IMR-90 (cell line): ENCODE measurements at regions not wholly inside any gene's neighbourhood (a gene's known extent, or its start where the extent isn't known, plus 50 kb on each side); places are given as distances from the start of the nearest gene placed in this dataset.

Experiments used
- ATAC-seq: fragments of 200-7000 bp; cut with Tn5 transposase; 2 replicates; pipeline ENCODE4 v1.9.1; 2020; ENCODE audit warnings: low read depth, mild to moderate bottlenecking, moderate library complexity
- BruUV-seq: library from RNA; stranded (reverse); fragments of 400-500 nt; replicated peaks from 2 replicates; lab custom pipeline; 2021; lab: Mats Ljungman, UMichigan
- CTCF ChIA-PET: fragments of 300-600 bp; formaldehyde crosslinking; extraction: SDS; loops from one replicate; lab custom pipeline; 2021; ENCODE audit warnings: antibody characterized with exemption; lab: Yijun Ruan, JAX
- POLR2A ChIA-PET: fragments of 300-600 bp; sonication (Branson Sonifier 250); formaldehyde crosslinking; loops from one replicate; lab custom pipeline; 2022; ENCODE audit warnings: antibody characterized with exemption; ENCODE audit not compliant: unreplicated experiment; lab: Charles Lee
- DNase-seq: peaks from one replicate; pipeline ENCODE4 v3.0.0; 2013
- H2AFZ ChIP-seq: replicated peaks from 2 replicates; pipeline ENCODE3; 2013; ENCODE audit warnings: low read length, mild to moderate bottlenecking; ENCODE audit not compliant: poor library complexity
- H2AK5ac ChIP-seq: 2 replicates; pipeline ENCODE4 v1.6.1; 2013; ENCODE audit warnings: low read depth, low read length, inconsistent platforms
- H2AK9ac ChIP-seq: replicated peaks from 2 replicates; pipeline ENCODE3; 2013; ENCODE audit warnings: mild to moderate bottlenecking, low read depth, low read length, moderate library complexity; ENCODE audit not compliant: poor library complexity
- H2BK120ac ChIP-seq: 2 replicates; pipeline ENCODE4 v1.6.1; 2013; ENCODE audit warnings: low read depth, low read length, inconsistent platforms
- H2BK15ac ChIP-seq: 3 replicates; pipeline ENCODE4 v1.6.1; 2013; ENCODE audit warnings: low read depth, low read length, inconsistent platforms
- H2BK20ac ChIP-seq: 2 replicates; pipeline ENCODE4 v1.6.1; 2013; ENCODE audit warnings: low read depth, mild to moderate bottlenecking, inconsistent platforms, low read length, moderate library complexity
- H2BK5ac ChIP-seq: 2 replicates; pipeline ENCODE4 v1.6.1; 2013; ENCODE audit warnings: mild to moderate bottlenecking, low read depth, low read length, inconsistent platforms; ENCODE audit not compliant: poor library complexity, severe bottlenecking
- H3K14ac ChIP-seq: replicated peaks from 2 replicates; pipeline ENCODE4 v1.6.1; 2013; ENCODE audit warnings: low read depth, low read length, inconsistent platforms
- H3K18ac ChIP-seq: 2 replicates; pipeline ENCODE4 v1.6.1; 2013; ENCODE audit warnings: low read depth, low read length, control low read depth
- H3K23ac ChIP-seq: 2 replicates; pipeline ENCODE4 v1.6.1; 2013; ENCODE audit warnings: low read depth, low read length, inconsistent platforms
- H3K27ac ChIP-seq: 2 replicates; pipeline ENCODE4 v1.5.1; 2013; ENCODE audit warnings: mild to moderate bottlenecking, control low read depth, low read length; ENCODE audit not compliant: insufficient read depth
- H3K27me3 ChIP-seq: 2 replicates; pipeline ENCODE4 v1.6.1; 2013; ENCODE audit warnings: low read length; ENCODE audit not compliant: control insufficient read depth, insufficient read depth
- H3K36me3 ChIP-seq: 2 replicates; pipeline ENCODE4 v1.6.1; 2013; ENCODE audit warnings: low read length, mixed read lengths; ENCODE audit not compliant: control insufficient read depth, insufficient read depth
- H3K4ac ChIP-seq: 2 replicates; pipeline ENCODE4 v1.6.1; 2013; ENCODE audit warnings: low read depth, low read length, inconsistent platforms
- H3K4me1 ChIP-seq: 2 replicates; pipeline ENCODE4 v1.6.1; 2013; ENCODE audit warnings: low read length, mixed read lengths; ENCODE audit not compliant: control insufficient read depth, insufficient read depth
- H3K4me2 ChIP-seq: 2 replicates; pipeline ENCODE4 v1.6.1; 2013; ENCODE audit warnings: low read depth, mild to moderate bottlenecking, control low read depth, low read length, moderate library complexity
- H3K4me3 ChIP-seq: 2 replicates; pipeline ENCODE4 v1.5.1; 2013; ENCODE audit warnings: low read depth, mild to moderate bottlenecking, control low read depth, low read length, moderate library complexity; ENCODE audit not compliant: insufficient read depth
- H3K56ac ChIP-seq: 2 replicates; pipeline ENCODE4 v1.6.1; 2013; ENCODE audit warnings: low read length, inconsistent platforms; ENCODE audit not compliant: insufficient read depth; ENCODE audit errors: extremely low read depth
- H3K79me1 ChIP-seq, 2 experiments: 2 replicates each; pipeline ENCODE4 v1.6.1; 2013; ENCODE audit warnings: low read length in 2 of 2, inconsistent platforms in 1 of 2, low read depth in 1 of 2
- H3K9ac ChIP-seq: 2 replicates; pipeline ENCODE4 v1.6.1; 2013; ENCODE audit warnings: low read depth, low read length, control low read depth
- H3K9me1 ChIP-seq: 2 replicates; pipeline ENCODE4 v1.6.1; 2013; ENCODE audit warnings: low read length, inconsistent platforms; ENCODE audit not compliant: insufficient read depth
- H3K9me3 ChIP-seq: 2 replicates; pipeline ENCODE4 v1.6.1; 2013; ENCODE audit warnings: low read length; ENCODE audit not compliant: control insufficient read depth, insufficient read depth
- H4K20me1 ChIP-seq: 2 replicates; pipeline ENCODE4 v1.6.1; 2013; ENCODE audit warnings: low read length, inconsistent platforms; ENCODE audit not compliant: insufficient read depth
- H4K5ac ChIP-seq: 2 replicates; pipeline ENCODE4 v1.6.1; 2013; ENCODE audit warnings: mild to moderate bottlenecking, low read depth, low read length, control low read depth
- H4K8ac ChIP-seq, 2 experiments: 2 replicates each; pipeline ENCODE4 v1.6.1; 2013; ENCODE audit warnings: low read depth in 2 of 2, low read length in 2 of 2, control low read depth in 1 of 2, inconsistent platforms in 1 of 2
- H4K91ac ChIP-seq: 2 replicates; pipeline ENCODE4 v1.6.1; 2013; ENCODE audit warnings: low read depth, low read length, inconsistent platforms; ENCODE audit not compliant: insufficient read depth
- ELK1 ChIP-seq: fragments of 150-350 bp; IDR thresholded peaks from 2 replicates; pipeline ENCODE4 v1.6.1; 2016; ENCODE audit warnings: low read depth, mild to moderate bottlenecking, low read length, moderate library complexity, borderline replicate concordance
- MAFK ChIP-seq: IDR thresholded peaks from 2 replicates; pipeline ENCODE4 v1.6.1; 2012; ENCODE audit warnings: low read depth, low read length, improper control_type of control experiment
- RCOR1 ChIP-seq: IDR thresholded peaks from 2 replicates; pipeline ENCODE4 v1.6.1; 2012; ENCODE audit warnings: mild to moderate bottlenecking, low read length, improper control_type of control experiment; ENCODE audit not compliant: insufficient replicate concordance
- RFX5 ChIP-seq: IDR thresholded peaks from 2 replicates; pipeline ENCODE4 v1.8.0; 2012; ENCODE audit warnings: low read depth, mild to moderate bottlenecking, low read length, moderate library complexity
- WGBS, 2 experiments: methylation state at CpG; one replicate each; pipeline versions ENCODE4 v1.1.5 to v1.1.7; 2013; ENCODE audit warnings: missing lambda C conversion rate in 2 of 2; ENCODE audit not compliant: insufficient read length in 1 of 2; ENCODE audit errors: extremely low coverage in 2 of 2; 5-methylcytosine and 5-hydroxymethylcytosine counted together
- dilution Hi-C: fragments of 300-500 bp; cut with HindIII; formaldehyde crosslinking; loops from one replicate; pipeline ENCODE4 v1.14.3; 2018; ENCODE audit warnings: low sequenced_read_pairs; ENCODE audit not compliant: unreplicated experiment
- in situ Hi-C: fragments of 300-500 bp; cut with MboI; formaldehyde crosslinking; loops from 3 replicates; pipeline ENCODE4 v1.14.3; 2019; ENCODE audit warnings: low sequenced_read_pairs, inconsistent platforms, mixed read lengths
- intact Hi-C: fragments of 100-400 bp; cut with micrococcal nuclease; formaldehyde crosslinking; loops from 2 replicates; pipeline ENCODE4 v1.10.0; 2022

DNA sequence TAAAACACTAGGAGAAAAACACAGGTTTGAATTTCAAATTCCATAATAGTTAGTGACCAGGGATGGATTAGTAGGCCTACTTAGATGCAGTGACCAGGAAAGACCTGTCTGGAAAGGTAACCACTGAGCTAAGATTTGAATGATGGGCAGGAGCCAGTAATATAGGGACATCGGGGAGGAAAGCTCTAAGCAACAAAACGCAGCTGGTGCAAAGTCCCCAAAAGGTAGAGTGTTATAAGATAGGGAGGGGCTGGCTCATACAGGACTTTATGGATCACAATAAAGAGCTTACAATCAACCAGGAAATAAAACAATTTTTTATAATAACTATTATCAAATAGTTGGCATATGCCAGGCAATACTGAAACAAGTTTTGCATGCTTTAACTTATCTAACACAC lies 849.4 kb downstream of the LRRTM4 start:
- H3K4me2 ChIP-seq, result no peak overlapping the region
- H3K36me3 ChIP-seq, result no peaks in the 10 kb centered on the region
- H3K79me1 ChIP-seq, result no peaks in the 10 kb centered on the region
- H3K9ac ChIP-seq, result no peak overlapping the region
- no peak overlapping the region for H2BK15ac ChIP-seq
- no peak overlapping the region for H3K14ac ChIP-seq
- H2BK5ac ChIP-seq, result no peak overlapping the region
- no peak overlapping the region for H4K5ac ChIP-seq
- no peak overlapping the region for H3K18ac ChIP-seq
- no peak overlapping the region for H3K56ac ChIP-seq
- intact Hi-C loops, result no loop called here
- H2BK120ac ChIP-seq, result no peak overlapping the region
- TF ChIP-seq RFX5, result no peak
- TF ChIP-seq MAFK, result no peak
- no peak for TF ChIP-seq ELK1
- TF ChIP-seq RCOR1, result no peak
- H4K8ac ChIP-seq, result no peak overlapping the region
- H4K91ac ChIP-seq, result no peak overlapping the region
- H2BK20ac ChIP-seq, result no peak overlapping the region
- H3K27me3 ChIP-seq, result no peaks in the 10 kb centered on the region
- no peaks in the 10 kb centered on the region for H3K4me1 ChIP-seq
- dilution Hi-C loops, result no loop called here
- no peak overlapping the region for H2AFZ ChIP-seq
- H3K4ac ChIP-seq, result no peak overlapping the region
- no peak for ATAC-seq
- ChIA-PET CTCF (no interaction called here), POLR2A (no interaction called here)
- no TSS peak for BruUV-seq
- WGBS, 2 experiments, result no CpG with 5 or more reads among the region's 2 CpGs
- no peaks in the 10 kb centered on the region for H3K9me1 ChIP-seq
- H2AK9ac ChIP-seq, result no peak overlapping the region
- H3K9me3 ChIP-seq, result no peaks in the 10 kb centered on the region
- no peak overlapping the region for H3K23ac ChIP-seq
- no peak overlapping the region for H2AK5ac ChIP-seq
- DNase-seq, result no peak
- H3K27ac ChIP-seq, result no peak overlapping the region
- in situ Hi-C loops, result no loop called here
- no peak overlapping the region for H3K4me3 ChIP-seq
- H4K20me1 ChIP-seq, result no peaks in the 10 kb centered on the region
